HG02610 (cell line): ENCODE measurements at regions not wholly inside any gene's neighbourhood (a gene's known extent, or its start where the extent isn't known, plus 50 kb on each side); places are given as distances from the start of the nearest gene placed in this dataset.

Source experiments
- ATAC-seq: cut with Tn5 transposase; IDR thresholded peaks from one replicate; pipeline ENCODE4 v1.9.1; 2021; ENCODE audit warnings: mild to moderate bottlenecking, moderate library complexity; ENCODE audit not compliant: unreplicated experiment

- no peak for ATAC-seq
Measured at GRCh38 chr1:194155962-194156361, 969.5 kb upstream of the B3GALT2 start.

DNA sequence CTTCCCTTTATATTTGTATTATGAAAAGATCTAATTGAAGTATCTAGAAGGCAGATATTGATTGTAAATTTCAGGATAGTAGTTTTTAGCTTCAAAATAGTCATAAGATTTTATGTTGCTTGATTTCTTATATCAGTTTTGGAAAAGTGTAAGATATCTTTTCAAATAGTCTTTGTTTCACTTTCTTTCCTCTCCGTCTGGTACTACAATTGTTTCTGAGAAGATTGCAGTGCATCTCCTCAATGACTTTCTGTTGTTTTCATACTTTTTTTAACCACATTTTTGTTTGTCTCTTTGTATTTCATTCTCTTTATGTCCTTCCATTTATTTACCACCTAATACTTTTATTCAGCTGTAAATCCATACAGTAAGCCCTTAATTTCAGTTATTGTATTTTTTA, 964.6 kb upstream of the B3GALT2 start:
- no peak for ATAC-seq

- no peak for ATAC-seq
Measured at GRCh38 chr1:194150242-194150641, 963.8 kb upstream of the B3GALT2 start.

GRCh38 chr1:194133152-194133551, 946.7 kb upstream of the B3GALT2 start:
- ATAC-seq: no peak

DNA sequence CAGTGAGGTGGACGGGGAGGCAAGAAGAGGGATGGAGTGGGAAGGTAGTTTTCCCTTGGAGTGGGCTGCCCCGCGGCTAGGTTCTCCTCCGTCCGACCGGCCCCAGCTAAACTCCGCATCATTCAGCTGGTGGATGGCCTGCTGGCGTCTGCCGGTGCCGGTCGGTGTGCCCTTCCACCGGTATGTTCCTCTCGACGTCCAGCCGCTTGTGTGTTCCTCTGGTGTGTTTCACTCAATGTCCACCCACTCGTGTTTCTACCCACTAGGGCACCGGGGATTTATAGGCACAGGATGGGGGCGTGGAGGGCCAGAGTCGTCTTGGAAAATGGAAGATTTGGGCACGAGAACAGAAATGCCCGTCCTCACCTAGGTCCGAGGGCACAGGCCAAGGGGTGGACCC, 931.7 kb upstream of the B3GALT2 start:
- ATAC-seq: no peak

DNA sequence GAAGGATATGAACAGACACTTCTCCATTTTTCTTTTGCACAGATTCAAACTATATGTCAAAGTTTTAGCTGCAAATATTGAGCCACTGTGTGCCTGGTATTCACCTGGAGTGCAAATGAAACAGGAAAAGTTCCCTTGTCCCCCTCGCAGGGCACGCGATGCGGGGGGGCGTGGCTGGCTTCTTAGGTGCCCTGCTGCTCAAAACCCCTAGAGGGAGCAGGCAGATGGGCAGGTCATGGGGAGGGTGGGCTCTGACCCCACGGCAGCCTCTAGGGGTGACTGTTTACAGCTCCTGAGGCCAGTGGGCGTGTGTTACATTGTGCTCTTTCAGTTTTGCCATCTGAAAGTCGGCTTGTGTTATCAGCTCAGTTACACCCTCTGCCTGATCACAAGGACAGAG, 931.2 kb upstream of the B3GALT2 start:
- no peak for ATAC-seq

- ATAC-seq: no peak
Measured at GRCh38 chr1:194114288-194114687, 927.9 kb upstream of the B3GALT2 start.

- no peak for ATAC-seq
Measured at GRCh38 chr1:194105381-194105780, 919.0 kb upstream of the B3GALT2 start.

DNA sequence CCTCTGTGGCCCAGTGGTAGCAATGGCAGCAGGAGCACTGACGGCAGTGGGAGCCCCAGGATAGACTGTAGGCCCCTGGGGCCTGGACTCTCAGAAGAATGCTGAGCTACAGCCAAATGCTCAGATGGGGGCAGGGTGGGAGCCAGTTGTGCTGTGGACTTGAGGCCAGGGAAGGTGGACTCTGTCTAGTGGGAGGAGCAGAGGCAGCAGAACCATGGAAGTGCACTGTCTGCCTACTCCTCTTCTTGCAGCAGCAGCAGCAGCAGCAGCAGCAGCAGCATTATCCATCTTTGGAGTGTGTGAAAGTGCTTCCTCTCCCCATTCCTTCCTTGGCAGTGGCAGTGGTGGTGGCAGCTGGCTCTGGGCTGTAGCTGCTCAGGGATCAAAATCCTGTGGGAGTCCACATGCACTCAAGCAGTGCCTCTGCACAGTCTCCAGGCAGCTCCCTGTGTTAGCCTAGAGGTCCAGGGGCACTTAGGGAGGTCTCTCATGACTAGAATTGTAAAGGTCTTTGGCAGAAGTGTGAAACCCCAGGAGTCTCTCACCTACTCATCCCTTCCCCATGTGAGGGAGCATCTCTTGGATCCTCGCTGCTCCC, 917.9 kb upstream of the B3GALT2 start:
- no peak for ATAC-seq

- ATAC-seq: no peak
Measured at GRCh38 chr1:194103516-194104246, 917.3 kb upstream of the B3GALT2 start.

DNA sequence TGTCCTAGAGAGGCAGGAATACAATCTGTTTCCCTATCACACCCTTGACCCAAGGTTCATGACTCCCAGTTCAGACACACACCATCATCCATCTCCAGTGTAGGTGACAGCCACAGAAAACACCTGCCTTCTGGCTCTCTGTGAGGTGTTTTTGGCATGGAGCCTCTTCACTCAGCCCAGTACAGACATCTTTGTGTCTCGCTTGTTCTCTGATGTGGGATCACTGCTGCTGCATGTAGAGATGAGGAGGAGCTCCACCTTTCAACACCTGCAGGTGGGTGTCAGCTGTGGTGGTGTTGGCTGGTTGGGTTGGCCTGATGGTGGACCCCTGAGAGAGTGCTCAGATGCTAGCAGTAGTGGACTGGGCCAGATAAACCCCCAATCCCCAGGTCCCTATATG, 916.7 kb upstream of the B3GALT2 start:
- no peak for ATAC-seq

- ATAC-seq: no peak
Measured at GRCh38 chr1:194102607-194103006, 916.2 kb upstream of the B3GALT2 start.

DNA sequence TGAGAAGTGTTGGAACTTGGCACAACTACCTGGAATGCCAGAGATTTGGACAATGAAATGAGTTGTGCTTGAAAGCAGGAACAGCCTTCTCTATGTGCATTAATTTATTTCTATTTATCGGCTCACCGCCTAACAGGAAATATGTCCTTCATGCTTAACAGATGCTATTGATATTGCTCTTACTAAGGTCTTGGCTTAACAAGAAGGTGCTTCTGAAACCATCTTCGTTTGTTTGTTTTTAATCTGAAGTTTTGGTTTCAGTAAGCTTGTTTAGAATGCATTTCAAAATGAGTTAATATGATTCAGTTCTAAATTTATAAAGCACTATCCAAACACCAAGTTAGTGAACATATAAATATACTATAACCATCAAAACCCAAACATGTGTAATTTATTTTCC, 898.3 kb upstream of the B3GALT2 start:
- peak; percentile 57 for ATAC-seq

DNA sequence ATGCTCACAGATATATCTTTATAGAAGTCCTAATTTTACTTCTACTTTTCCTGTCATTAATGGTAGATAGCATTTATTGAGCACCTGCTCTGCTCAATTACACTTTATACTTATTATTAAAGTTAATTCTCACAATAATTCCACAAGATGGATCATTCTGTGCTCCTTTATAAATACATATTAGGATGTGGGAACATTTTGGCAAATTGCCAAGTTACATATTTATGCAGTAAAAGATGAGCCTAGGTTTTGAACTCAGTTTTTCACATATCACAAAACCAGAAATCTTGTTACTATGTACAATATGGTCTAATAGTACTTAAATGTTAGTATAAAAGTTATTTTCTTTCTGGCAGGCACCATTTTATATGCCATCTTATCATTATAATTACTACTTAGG, 895.0 kb upstream of the B3GALT2 start:
- no peak for ATAC-seq

- ATAC-seq: no peak
Measured at GRCh38 chr1:194080826-194081225, 894.4 kb upstream of the B3GALT2 start.

GRCh38 chr1:194078765-194079164, 892.4 kb upstream of the B3GALT2 start:
- peak; percentile 68 for ATAC-seq

- ATAC-seq: no peak
Measured at GRCh38 chr1:194076646-194077045, 890.2 kb upstream of the B3GALT2 start.

DNA sequence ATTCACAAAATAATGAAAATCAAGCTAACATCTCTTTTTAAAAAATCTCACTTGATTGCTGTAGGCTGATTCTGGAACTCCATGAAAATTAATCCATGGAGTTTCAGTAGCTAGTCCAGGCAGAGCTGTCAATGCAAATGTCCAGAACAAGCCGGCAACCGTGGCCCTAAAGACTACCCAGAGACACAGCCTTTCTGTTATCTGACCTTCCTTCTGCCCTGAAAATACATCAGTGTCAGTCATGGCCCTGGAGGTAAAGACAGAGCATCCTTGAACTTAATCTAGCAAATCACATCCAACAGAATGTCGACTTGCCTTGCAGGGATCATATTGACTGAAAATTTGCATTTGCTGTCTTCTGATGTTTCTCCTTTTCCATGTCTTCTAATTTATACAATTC, 887.4 kb upstream of the B3GALT2 start:
- no peak for ATAC-seq

GRCh38 chr1:194071205-194071604, 884.8 kb upstream of the B3GALT2 start:
- no peak for ATAC-seq

GRCh38 chr1:194069831-194070218, 883.4 kb upstream of the B3GALT2 start:
- ATAC-seq: no peak

DNA sequence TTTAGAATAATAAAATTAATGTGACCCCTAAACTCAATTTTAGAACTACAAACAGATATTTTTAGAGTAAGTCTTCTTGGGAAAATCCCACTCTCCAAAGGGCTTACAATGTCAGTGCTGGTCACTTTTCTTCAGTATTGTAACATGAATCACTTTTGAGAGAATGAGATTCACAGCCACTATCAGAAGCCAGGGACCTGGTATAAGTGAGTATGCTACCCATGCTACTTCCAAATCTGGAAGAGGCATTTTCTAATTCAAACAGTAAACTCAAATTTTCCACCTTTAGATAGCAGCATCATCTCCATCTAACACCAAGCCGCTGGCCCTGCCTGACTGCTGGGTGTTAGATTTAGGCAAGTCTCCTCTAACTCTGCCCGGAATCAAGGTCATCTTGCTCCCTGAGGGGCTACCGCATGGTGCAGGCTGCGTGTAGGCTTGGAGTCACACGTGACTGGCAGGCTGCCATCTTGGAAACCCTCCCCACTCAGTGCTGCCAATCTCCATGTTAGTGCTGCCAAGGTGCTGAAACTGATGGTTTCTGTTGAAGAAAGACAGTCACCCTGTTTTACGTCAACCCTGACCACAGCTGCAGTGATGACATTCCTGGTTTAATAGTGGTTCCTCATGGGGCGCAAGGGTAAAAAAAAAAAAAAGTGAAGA, 882.9 kb upstream of the B3GALT2 start:
- ATAC-seq: no peak

DNA sequence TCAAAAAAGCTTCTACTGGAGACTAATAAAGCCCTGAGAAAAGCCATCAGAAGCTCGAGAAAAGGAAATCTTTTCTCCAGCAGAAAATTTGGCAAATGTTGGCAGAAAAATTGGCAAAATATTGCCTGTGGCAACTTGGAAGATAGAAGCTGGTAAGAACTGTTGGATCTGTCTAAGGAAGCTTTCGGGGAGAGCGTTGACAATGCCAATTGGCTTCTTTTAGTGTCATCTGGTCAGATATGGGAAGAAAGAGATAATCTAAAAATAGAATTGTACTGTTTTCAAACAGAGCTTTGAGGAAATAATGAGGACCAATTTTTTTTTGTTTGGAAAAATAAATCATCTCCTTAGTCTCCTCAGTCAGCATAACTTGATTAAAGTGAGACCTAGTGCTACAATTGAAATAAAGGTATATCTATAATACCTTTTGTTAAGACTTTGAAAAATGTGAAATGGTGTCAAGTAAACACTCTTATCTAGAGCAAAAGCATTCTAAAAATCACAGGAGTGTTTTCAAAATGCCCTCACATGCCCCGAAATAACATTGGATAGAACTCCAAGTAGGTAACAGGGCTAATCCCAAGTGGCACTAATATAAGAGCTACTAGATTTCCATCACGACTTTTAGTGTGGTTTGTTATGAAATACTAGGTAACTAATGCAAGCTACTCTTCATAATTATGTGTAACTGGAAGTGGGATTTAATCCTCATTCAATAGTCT, 882.2 kb upstream of the B3GALT2 start:
- no peak for ATAC-seq
